T-helper 1 cell (primary cell): ENCODE measurements at regions not wholly inside any gene's neighbourhood (a gene's known extent, or its start where the extent isn't known, plus 50 kb on each side); places are given as distances from the start of the nearest gene placed in this dataset.
"Not testable (repeated sequence)": the region's sequence is repeated elsewhere in the genome, so short reads cannot be mapped to it uniquely, and the experiment has no call there.

Experiments used
- DNase-seq, 5 donors: peaks; one replicate each; pipeline ENCODE4 v3.0.0-alpha.2; 2012 to 2020

- DNase-seq: no peak
These were observed 52.6 kb upstream of the JUN start for GRCh38 chr1:58836408-58836807.

GRCh38 chr1:58837886-58838285, 54.0 kb upstream of the JUN start:
- DNase-seq: no peak

GRCh38 chr1:58839147-58839795, 55.4 kb upstream of the JUN start:
- no peak for DNase-seq

- no peak for DNase-seq
These were observed 56.3 kb upstream of the JUN start for GRCh38 chr1:58839846-58840835.

GRCh38 chr1:58841455-58841854, 57.6 kb upstream of the JUN start:
- peak in 3 of 5 donors; percentile 3 to 13 (median 13) for DNase-seq

- no peak for DNase-seq
These were observed 59.1 kb upstream of the JUN start for GRCh38 chr1:58842941-58843340.

DNA sequence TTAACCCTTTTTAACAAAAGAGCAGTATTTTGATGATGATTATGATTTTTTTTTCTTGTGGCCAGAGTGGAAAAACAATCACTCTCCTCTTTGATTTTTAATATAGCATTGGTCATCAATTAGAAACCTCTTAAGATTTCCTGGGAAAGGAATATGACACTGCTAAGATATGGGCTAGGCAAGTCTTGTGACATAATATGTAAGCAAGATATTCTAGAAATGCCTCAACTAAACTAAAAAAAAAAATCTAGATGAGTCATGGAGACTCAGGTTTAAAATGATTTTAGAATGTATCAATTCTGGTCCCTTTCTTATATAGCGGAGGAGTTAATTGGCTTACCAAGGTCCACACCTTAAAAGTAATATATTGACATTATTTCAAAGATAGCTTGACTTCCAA, 60.3 kb upstream of the JUN start:
- DNase-seq: no peak

GRCh38 chr1:58845942-58846341, 62.1 kb upstream of the JUN start:
- no peak for DNase-seq

GRCh38 chr1:58848818-58849411, 65.1 kb upstream of the JUN start:
- DNase-seq: no peak

- DNase-seq: no peak
These were observed 65.7 kb upstream of the JUN start for GRCh38 chr1:58849551-58849950.

GRCh38 chr1:58850636-58851035, 66.8 kb upstream of the JUN start:
- DNase-seq: no peak

DNA sequence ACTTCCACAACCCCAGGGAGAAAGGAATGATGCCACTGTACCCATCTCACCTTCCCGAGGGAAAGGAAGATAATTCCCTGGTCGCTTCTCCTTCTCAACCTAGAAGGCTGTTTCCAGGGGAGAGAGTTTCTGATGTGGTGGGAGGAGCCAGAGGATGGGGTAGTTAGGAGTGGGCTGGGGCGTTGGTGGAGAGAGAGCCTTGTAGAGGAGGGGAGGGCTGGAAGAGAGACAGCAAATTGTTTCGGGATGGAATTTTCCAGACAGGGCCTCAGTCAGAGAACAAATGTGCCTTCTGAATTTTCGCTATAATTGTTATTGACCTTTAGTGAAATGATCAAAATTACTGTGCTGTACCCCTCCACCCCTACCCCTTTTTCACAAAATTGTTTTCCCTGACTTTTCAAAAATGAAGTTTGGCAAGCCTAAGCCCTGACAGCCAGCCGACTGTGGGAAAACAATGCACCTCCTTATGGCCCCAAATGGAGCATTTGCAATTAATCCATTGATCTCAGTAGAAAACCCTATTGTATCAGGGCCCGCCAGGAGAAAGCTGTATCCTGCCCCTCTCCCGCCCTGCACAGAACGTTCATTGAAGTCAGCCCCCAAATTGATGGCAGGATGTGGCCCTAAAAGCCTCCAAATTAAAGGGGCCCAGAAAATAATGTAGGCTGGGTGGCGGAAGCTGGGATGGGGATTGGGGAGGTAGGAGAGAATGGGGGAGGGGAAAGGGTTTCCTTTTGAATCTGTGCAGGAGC, 69.1 kb upstream of the JUN start:
- no peak for DNase-seq

DNA sequence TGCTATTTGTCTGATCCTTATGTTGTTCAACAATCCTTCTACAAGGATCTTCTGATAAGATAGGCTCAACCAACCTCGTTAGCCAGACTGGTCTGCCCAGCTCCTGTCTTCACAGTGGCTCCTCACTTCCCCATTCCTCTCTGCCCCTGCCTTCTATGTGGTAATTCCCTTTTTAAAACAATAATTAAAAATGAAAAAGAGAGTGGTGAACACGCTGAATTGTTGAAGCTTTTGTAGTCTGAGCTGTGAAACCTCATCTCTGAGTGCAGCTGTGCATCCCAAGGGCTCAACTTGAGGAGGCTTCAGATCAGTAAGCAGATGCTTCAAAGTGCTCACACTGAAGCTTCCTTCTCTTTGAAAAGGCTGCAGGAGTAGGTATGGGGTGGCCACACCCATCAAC, 70.7 kb upstream of the JUN start:
- peak in 1 of 5 donors; percentile 4 for DNase-seq

GRCh38 chr1:58855274-58856165, 71.7 kb upstream of the JUN start:
- no peak for DNase-seq

DNA sequence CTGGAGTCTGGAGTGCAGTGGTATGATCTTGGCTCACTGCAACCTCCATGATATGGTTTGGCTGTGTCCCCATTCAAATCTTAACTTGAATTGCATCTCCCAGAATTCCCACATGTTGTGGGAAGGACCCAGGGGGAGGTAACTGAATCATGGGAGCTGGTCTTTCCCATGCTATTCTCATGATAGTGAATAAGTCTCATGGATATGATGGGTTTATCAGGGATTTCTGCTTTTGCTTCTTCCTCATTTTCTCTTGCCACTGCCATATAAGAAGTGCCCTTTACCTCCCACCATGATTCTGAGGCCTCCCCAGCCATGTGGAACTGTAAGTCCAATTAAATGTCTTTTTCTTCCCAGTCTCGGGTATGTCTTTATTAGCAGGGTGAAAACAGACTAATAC, 72.4 kb upstream of the JUN start:
- DNase-seq: not testable (repeated sequence)

DNA sequence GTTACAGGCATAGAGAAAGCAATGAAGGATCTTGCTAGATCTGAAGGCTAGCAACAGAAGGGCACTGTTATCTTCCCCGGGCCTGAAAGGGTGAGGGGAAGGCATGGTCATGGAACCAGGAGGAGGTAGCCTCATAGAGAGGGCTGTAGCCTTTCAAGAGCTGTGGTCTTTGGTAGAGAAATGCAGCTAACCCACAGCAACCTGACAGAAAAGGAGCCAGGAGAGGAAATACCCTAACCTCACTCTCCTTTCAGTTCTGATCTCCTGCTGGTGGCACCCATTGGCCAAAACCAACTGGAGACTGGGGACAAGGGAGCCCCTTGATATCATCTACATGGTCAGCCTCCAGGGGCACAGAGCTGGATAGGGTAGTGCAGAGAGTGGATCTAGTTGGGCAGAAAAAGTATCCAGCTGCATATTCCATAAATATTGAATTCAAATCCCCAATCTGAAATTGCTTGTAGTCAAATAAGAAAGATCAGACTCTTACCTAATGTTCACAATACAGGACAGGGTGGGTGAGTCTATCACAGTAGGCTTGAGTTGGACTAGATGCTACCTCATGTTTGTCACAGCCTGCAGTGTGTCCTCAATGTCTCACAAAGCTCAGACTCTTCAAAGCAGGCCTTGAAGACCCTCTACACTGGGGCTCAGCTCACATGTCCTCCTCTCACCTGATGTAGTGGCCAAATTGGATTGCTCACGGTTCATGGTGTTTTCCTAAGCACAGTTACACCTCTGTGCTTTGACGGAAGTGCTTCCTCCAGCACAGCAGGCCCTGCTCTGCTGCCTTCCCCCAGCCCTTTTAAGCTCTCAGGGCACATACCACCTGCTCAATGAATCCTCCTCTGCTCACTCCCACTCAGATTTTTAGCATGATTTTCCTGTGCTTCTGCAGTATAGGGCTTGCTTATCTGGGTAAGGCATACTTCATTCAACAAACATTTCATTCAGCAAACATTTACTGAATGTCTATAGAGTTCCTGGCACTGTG, 74.1 kb upstream of the JUN start:
- DNase-seq: peak in 1 of 5 donors; percentile 77

- DNase-seq: no peak
These were observed 76.1 kb upstream of the JUN start for GRCh38 chr1:58859769-58860485.

GRCh38 chr1:58861076-58861475, 77.2 kb upstream of the JUN start:
- DNase-seq: no peak

DNA sequence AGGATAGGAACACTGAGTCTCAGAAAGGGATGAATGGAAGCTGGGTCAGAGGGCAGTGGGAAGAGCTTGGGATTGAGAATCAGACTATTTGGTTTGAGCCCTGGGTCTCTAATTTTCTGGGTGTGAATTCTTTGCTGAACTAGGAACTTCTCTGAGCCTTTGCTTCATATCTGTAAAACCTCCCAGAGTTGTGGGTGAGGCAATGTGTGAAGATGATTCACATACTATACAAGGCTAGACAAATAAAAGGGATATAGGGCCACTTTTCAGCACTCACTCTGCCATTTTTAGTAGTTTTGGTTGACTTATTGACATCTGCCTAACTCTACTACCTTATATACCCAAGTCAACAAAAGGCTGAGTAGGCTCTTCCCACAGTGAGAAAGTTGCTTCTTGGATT, 77.7 kb upstream of the JUN start:
- DNase-seq: peak in 1 of 5 donors; percentile 4
